Kidney epithelial cell (primary cell): ENCODE measurements at regions not wholly inside any gene's neighbourhood (a gene's known extent, or its start where the extent isn't known, plus 50 kb on each side); places are given as distances from the start of the nearest gene placed in this dataset.
"Not testable (repeated sequence)": the region's sequence is repeated elsewhere in the genome, so short reads cannot be mapped to it uniquely, and the experiment has no call there.

Experiments used
- DNase-seq: peaks from one replicate; pipeline ENCODE4 v3.0.0-alpha.2; 2010; ENCODE audit warnings: low read depth
- H3K27me3 ChIP-seq: 2 replicates; pipeline ENCODE4 v1.6.0; 2011; ENCODE audit warnings: low read length; ENCODE audit not compliant: control insufficient read depth, insufficient read depth
- H3K36me3 ChIP-seq: 2 replicates; pipeline ENCODE4 v1.5.1; 2011; ENCODE audit warnings: low read length; ENCODE audit not compliant: control insufficient read depth, insufficient read depth
- H3K4me3 ChIP-seq: 2 replicates; pipeline ENCODE4 v1.5.1; 2011; ENCODE audit warnings: low read depth, mild to moderate bottlenecking, control low read depth, low read length

- H3K36me3 ChIP-seq, H3K4me3 ChIP-seq, DNase-seq, H3K27me3 ChIP-seq: not testable (repeated sequence)
Measured at GRCh38 chr21:6428498-6429092, 4092.8 kb upstream of the TPTE start.

- not testable (repeated sequence) for DNase-seq, H3K36me3 ChIP-seq, H3K4me3 ChIP-seq, H3K27me3 ChIP-seq
Measured at GRCh38 chr21:6429924-6430323, 4091.5 kb upstream of the TPTE start.

- H3K27me3 ChIP-seq, H3K36me3 ChIP-seq, DNase-seq, H3K4me3 ChIP-seq: not testable (repeated sequence)
Measured at GRCh38 chr21:6433149-6433548, 4088.2 kb upstream of the TPTE start.

GRCh38 chr21:6436205-6436604 lies 4085.2 kb upstream of the TPTE start:
- not testable (repeated sequence) for DNase-seq, H3K36me3 ChIP-seq

GRCh38 chr21:6436971-6437833 lies 4084.2 kb upstream of the TPTE start:
- not testable (repeated sequence) for DNase-seq, H3K4me3 ChIP-seq, H3K27me3 ChIP-seq, H3K36me3 ChIP-seq

More at GRCh38 chr21:6436205-6436604, 4085.2 kb upstream of the TPTE start:
- H3K27me3 ChIP-seq, H3K4me3 ChIP-seq: not testable (repeated sequence)

GRCh38 chr21:6437834-6438187 lies 4083.6 kb upstream of the TPTE start:
- DNase-seq, H3K36me3 ChIP-seq, H3K27me3 ChIP-seq, H3K4me3 ChIP-seq: not testable (repeated sequence)

GRCh38 chr21:6439058-6439457 lies 4082.3 kb upstream of the TPTE start:
- H3K4me3 ChIP-seq, DNase-seq, H3K36me3 ChIP-seq, H3K27me3 ChIP-seq: not testable (repeated sequence)

GRCh38 chr21:6454648-6455340 lies 4066.6 kb upstream of the TPTE start:
- H3K27me3 ChIP-seq = not testable (repeated sequence)

GRCh38 chr21:6456011-6456661 lies 4065.2 kb upstream of the TPTE start:
- not testable (repeated sequence) for H3K36me3 ChIP-seq, DNase-seq, H3K4me3 ChIP-seq, H3K27me3 ChIP-seq

More at GRCh38 chr21:6454648-6455340, 4066.6 kb upstream of the TPTE start:
- H3K36me3 ChIP-seq, DNase-seq, H3K4me3 ChIP-seq: not testable (repeated sequence)

- not testable (repeated sequence) for H3K27me3 ChIP-seq, H3K4me3 ChIP-seq, DNase-seq, H3K36me3 ChIP-seq
Measured at GRCh38 chr21:6459761-6460160, 4061.6 kb upstream of the TPTE start.

- not testable (repeated sequence) for DNase-seq, H3K4me3 ChIP-seq, H3K27me3 ChIP-seq, H3K36me3 ChIP-seq
Measured at GRCh38 chr21:6461358-6461757, 4060.0 kb upstream of the TPTE start.

GRCh38 chr21:6464419-6464818 lies 4057.0 kb upstream of the TPTE start:
- not testable (repeated sequence) for H3K4me3 ChIP-seq, DNase-seq, H3K36me3 ChIP-seq, H3K27me3 ChIP-seq

- not testable (repeated sequence) for DNase-seq, H3K27me3 ChIP-seq, H3K36me3 ChIP-seq, H3K4me3 ChIP-seq
Measured at GRCh38 chr21:6466081-6466698, 4055.2 kb upstream of the TPTE start.

GRCh38 chr21:6466707-6467106 lies 4054.7 kb upstream of the TPTE start:
- DNase-seq, H3K4me3 ChIP-seq, H3K27me3 ChIP-seq, H3K36me3 ChIP-seq: not testable (repeated sequence)
